Panc1 (cell line): ENCODE measurements at regions not wholly inside any gene's neighbourhood (a gene's known extent, or its start where the extent isn't known, plus 50 kb on each side); places are given as distances from the start of the nearest gene placed in this dataset.

ENCODE experiments used
- ATAC-seq: fragments of 200-7000 bp; cut with Tn5 transposase; 2 replicates; pipeline ENCODE4 v1.9.1; 2020; ENCODE audit warnings: mild to moderate bottlenecking, moderate library complexity
- BruUV-seq: library from RNA; stranded (reverse); fragments of 400-500 nt; replicated peaks from 2 replicates; lab custom pipeline; 2021; lab: Mats Ljungman, UMichigan
- CTCF ChIA-PET: fragments of 300-600 bp; sonication (Branson Sonifier 250); formaldehyde crosslinking; loops from one replicate; lab custom pipeline; 2022; ENCODE audit warnings: antibody characterized with exemption; lab: Charles Lee
- POLR2A ChIA-PET: fragments of 300-600 bp; sonication (Branson Sonifier 250); formaldehyde crosslinking; loops from one replicate; lab custom pipeline; 2022; ENCODE audit warnings: antibody characterized with exemption; lab: Charles Lee
- DNase-seq: peaks from one replicate; pipeline ENCODE4 v3.0.0-alpha.2; 2010; ENCODE audit warnings: low read depth, low spot score
- H3K27ac ChIP-seq: 2 replicates; pipeline ENCODE4 v1.5.1; 2011; ENCODE audit warnings: mild to moderate bottlenecking, low read length, inconsistent platforms
- H3K27me3 ChIP-seq: fragments of 200-500 bp; sonication (Bioruptor generic); 2 replicates; pipeline ENCODE4 v1.6.0; 2014; ENCODE audit warnings: low read length, inconsistent platforms; ENCODE audit not compliant: control insufficient read depth, insufficient read depth
- H3K36me3 ChIP-seq: fragments of 200-500 bp; sonication (Bioruptor generic); 2 replicates; pipeline ENCODE4 v1.5.1; 2014; ENCODE audit warnings: inconsistent platforms, mild to moderate bottlenecking, low read length, moderate library complexity; ENCODE audit not compliant: control insufficient read depth, insufficient read depth
- H3K4me1 ChIP-seq: 2 replicates; pipeline ENCODE4 v1.5.1; 2011; ENCODE audit warnings: inconsistent platforms, mild to moderate bottlenecking, low read length, moderate library complexity; ENCODE audit not compliant: control insufficient read depth, insufficient read depth
- H3K4me3 ChIP-seq, 2 experiments: 2 replicates each; pipeline ENCODE4 v1.5.1; 2011 to 2012; ENCODE audit warnings: low read depth in 2 of 2, low read length in 2 of 2, mild to moderate bottlenecking in 2 of 2, inconsistent platforms in 1 of 2, moderate library complexity in 1 of 2
- H3K9me3 ChIP-seq: fragments of 200-500 bp; sonication (Bioruptor generic); 2 replicates; pipeline ENCODE4 v1.5.1; 2014; ENCODE audit warnings: low read depth, mild to moderate bottlenecking, inconsistent platforms, low read length, moderate library complexity; ENCODE audit not compliant: control insufficient read depth, insufficient read depth
- CTCF ChIP-seq: fragments of 450-650 bp; IDR thresholded peaks from 2 replicates; pipeline ENCODE4 v1.5.1; 2017; ENCODE audit warnings: mild to moderate bottlenecking
- POLR2AphosphoS5 ChIP-seq: IDR thresholded peaks from 2 replicates; pipeline ENCODE4 v1.6.1; 2012; ENCODE audit warnings: mild to moderate bottlenecking, low read depth, low read length, moderate library complexity
- SIN3A ChIP-seq: IDR thresholded peaks from 2 replicates; pipeline ENCODE4 v1.6.1; 2012; ENCODE audit warnings: low read depth, mild to moderate bottlenecking, low read length, moderate library complexity, borderline replicate concordance; ENCODE audit not compliant: insufficient read depth
- TCF7L2 ChIP-seq: IDR thresholded peaks from 2 replicates; pipeline ENCODE4 v1.6.1; 2011; ENCODE audit warnings: mild to moderate bottlenecking, low read depth, low read length, inconsistent platforms
- in situ Hi-C: cut with HindIII; loops from 2 replicates; pipeline ENCODE4 v1.10.0; 2016; ENCODE audit warnings: low sequenced_read_pairs, low pct_unique_long_range_greater_than_20kb
- intact Hi-C: fragments of 100-400 bp; cut with micrococcal nuclease; formaldehyde crosslinking; loops from one replicate; pipeline ENCODE4 v1.10.0; 2022; ENCODE audit not compliant: unreplicated experiment
- TF ChIP-seq, protein P1 (sequence below), 2 experiments: IDR thresholded peaks; 2 replicates each; pipeline ENCODE4 v1.6.1; 2011 to 2012; ENCODE audit warnings: low read depth in 2 of 2, control low read depth in 1 of 2, low read length in 1 of 2, mild to moderate bottlenecking in 1 of 2, moderate library complexity in 1 of 2; ENCODE audit not compliant: insufficient read depth in 1 of 2

DNA sequence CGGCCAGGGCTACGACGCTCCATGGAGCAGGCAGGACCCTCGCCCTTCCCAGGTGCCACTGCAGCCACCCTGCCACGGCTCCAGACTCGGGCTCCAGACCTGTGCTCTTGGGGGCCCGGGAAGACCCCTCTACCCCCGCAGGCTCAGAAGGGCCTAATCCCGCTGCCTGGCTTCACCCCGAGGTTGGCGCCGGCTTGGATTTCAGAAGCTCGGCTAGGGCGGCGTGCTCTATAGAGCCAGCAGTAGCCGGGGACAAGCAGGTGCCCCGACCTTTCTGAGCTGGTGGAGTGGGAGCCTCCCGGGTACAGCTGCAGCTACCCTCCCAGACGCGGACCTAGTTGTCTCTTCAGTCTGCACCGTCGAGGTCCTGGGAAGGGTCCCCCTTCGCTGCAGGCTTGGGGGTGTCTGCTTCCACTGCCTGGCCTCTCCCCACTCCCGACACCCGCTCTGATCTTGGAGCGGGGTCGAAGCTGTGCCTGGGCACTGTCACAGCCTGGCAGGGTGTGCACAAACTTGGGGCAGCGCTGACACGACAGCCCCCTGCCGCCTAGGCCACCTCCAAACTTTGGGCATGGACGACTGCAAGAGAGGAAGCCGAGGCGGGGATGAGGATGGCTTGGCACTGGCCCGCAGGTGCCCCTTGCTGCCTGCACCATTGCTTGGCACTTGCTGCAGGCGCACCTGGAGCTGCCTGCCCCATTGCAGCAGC, 1366.1 kb upstream of the CDH9 start:
- ATAC-seq (no peak), DNase-seq (no peak)
- no peak overlapping the region for H3K27ac ChIP-seq
- ChIA-PET CTCF (no interaction called here), POLR2A (no interaction called here)
- H3K4me3 ChIP-seq, result no peak overlapping the region
- TF ChIP-seq POLR2AphosphoS5, result no peak
- TF ChIP-seq, protein P1, sequence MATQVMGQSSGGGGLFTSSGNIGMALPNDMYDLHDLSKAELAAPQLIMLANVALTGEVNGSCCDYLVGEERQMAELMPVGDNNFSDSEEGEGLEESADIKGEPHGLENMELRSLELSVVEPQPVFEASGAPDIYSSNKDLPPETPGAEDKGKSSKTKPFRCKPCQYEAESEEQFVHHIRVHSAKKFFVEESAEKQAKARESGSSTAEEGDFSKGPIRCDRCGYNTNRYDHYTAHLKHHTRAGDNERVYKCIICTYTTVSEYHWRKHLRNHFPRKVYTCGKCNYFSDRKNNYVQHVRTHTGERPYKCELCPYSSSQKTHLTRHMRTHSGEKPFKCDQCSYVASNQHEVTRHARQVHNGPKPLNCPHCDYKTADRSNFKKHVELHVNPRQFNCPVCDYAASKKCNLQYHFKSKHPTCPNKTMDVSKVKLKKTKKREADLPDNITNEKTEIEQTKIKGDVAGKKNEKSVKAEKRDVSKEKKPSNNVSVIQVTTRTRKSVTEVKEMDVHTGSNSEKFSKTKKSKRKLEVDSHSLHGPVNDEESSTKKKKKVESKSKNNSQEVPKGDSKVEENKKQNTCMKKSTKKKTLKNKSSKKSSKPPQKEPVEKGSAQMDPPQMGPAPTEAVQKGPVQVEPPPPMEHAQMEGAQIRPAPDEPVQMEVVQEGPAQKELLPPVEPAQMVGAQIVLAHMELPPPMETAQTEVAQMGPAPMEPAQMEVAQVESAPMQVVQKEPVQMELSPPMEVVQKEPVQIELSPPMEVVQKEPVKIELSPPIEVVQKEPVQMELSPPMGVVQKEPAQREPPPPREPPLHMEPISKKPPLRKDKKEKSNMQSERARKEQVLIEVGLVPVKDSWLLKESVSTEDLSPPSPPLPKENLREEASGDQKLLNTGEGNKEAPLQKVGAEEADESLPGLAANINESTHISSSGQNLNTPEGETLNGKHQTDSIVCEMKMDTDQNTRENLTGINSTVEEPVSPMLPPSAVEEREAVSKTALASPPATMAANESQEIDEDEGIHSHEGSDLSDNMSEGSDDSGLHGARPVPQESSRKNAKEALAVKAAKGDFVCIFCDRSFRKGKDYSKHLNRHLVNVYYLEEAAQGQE (IDR thresholded peaks at IDR 0.05; ENCODE audit: insufficient read depth in 1 of 2, low read depth in 2 of 2, low read length in 1 of 2), result no peak
- no peak for TF ChIP-seq CTCF
- no peak for TF ChIP-seq TCF7L2
- no peak for TF ChIP-seq SIN3A
- no peaks in the 10 kb centered on the region for H3K4me1 ChIP-seq
- H3K9me3 ChIP-seq, result no peaks in the 10 kb centered on the region
- H3K36me3 ChIP-seq, result no peaks in the 10 kb centered on the region
- in situ Hi-C loops (no loop called here), intact Hi-C loops (no loop called here)
- no TSS peak for BruUV-seq
- no peaks in the 10 kb centered on the region for H3K27me3 ChIP-seq

DNA sequence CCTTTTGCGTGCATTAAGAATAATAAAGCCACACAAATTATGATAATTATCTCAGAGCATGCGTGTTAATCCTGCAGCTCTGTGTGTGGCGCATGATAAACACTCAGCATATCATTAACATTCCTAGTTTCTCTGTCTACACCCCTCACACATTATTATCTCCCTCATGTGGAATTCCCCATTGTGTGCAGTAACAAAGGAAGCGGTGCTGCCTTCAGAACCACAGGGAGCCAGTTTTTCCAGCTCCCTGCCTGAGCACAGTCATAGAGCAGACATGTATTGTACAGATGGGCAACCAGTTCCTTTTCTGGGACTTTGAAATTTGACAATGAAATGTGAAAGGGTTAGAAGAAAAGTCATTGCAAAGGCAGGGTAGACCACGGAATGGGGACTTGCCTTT, 1365.5 kb upstream of the CDH9 start:
- DNase-seq (no peak), ATAC-seq (no peak)
- BruUV-seq, result no TSS peak
- intact Hi-C loops (no loop called here), in situ Hi-C loops (no loop called here)
- Histone ChIP-seq H3K9me3 (no peaks in the 10 kb centered on the region), H3K27ac (no peak overlapping the region), H3K27me3 (no peaks in the 10 kb centered on the region), H3K36me3 (no peaks in the 10 kb centered on the region), H3K4me1 (no peaks in the 10 kb centered on the region), H3K4me3 (no peak overlapping the region)
- TF ChIP-seq POLR2AphosphoS5, result no peak
- TF ChIP-seq CTCF, result no peak
- TF ChIP-seq, protein P1 (IDR thresholded peaks at IDR 0.05; ENCODE audit: insufficient read depth in 1 of 2, low read depth in 2 of 2, low read length in 1 of 2), result no peak
- no peak for TF ChIP-seq SIN3A
- TF ChIP-seq TCF7L2, result no peak
- CTCF ChIA-PET, result no interaction called here
- POLR2A ChIA-PET, result no interaction called here
